HEK293 (cell line): ENCODE measurements at regions not wholly inside any gene's neighbourhood (a gene's known extent, or its start where the extent isn't known, plus 50 kb on each side); places are given as distances from the start of the nearest gene placed in this dataset.

Experiments
- CTCF ChIA-PET: fragments of 350-600 bp; formaldehyde crosslinking; extraction: SDS; loops from one replicate; lab custom pipeline; 2021; ENCODE audit warnings: antibody characterized with exemption; lab: Yijun Ruan, JAX
- POLR2A ChIA-PET: fragments of 300-600 bp; formaldehyde crosslinking; extraction: SDS; loops from one replicate; lab custom pipeline; 2020; ENCODE audit warnings: antibody characterized with exemption, inconsistent platforms; lab: Yijun Ruan, JAX
- H3K27ac ChIP-seq: fragments of 200-500 bp; sonication (Bioruptor generic); 2 replicates; pipeline ENCODE4 v1.5.1; 2014; ENCODE audit warnings: low read depth, low read length, control low read depth, inconsistent platforms; ENCODE audit errors: extremely low read depth
- H3K36me3 ChIP-seq, 2 experiments: fragments of 200-500 bp in 1 of 2; sonication (Bioruptor generic) in 1 of 2; 1 replicate in 1 of 2; 2 replicates in 1 of 2; pipeline ENCODE4 v1.5.1; 2014 to 2017; ENCODE audit warnings: inconsistent platforms in 2 of 2, low read length in 2 of 2; ENCODE audit not compliant: control insufficient read depth in 2 of 2, insufficient read depth in 1 of 2
- H3K4me1 ChIP-seq: fragments of 200-500 bp; sonication (Bioruptor generic); 2 replicates; pipeline ENCODE4 v1.5.1; 2014; ENCODE audit warnings: mild to moderate bottlenecking, low read length, inconsistent platforms; ENCODE audit not compliant: control insufficient read depth, insufficient read depth
- H3K4me3 ChIP-seq: 2 replicates; pipeline ENCODE4 v1.5.1; 2011; ENCODE audit warnings: low read depth, mild to moderate bottlenecking, control low read depth, low read length, moderate library complexity
- H3K9me3 ChIP-seq: fragments of 200-500 bp; sonication (Bioruptor generic); 2 replicates; pipeline ENCODE4 v1.5.1; 2014; ENCODE audit warnings: low read depth, low read length, inconsistent platforms; ENCODE audit not compliant: control insufficient read depth, insufficient read depth
- AEBP2 ChIP-seq: fragments of 450-650 bp; formaldehyde crosslinking; IDR thresholded peaks from 2 replicates; pipeline ENCODE4 v1.5.1; 2016; ENCODE audit warnings: missing biosample characterization, missing genetic modification characterization, borderline replicate concordance
- GLI4 ChIP-seq: fragments of 450-650 bp; formaldehyde crosslinking; IDR thresholded peaks from 2 replicates; pipeline ENCODE4 v1.5.1; 2016; ENCODE audit warnings: missing biosample characterization, missing genetic modification characterization
- TRIM28 ChIP-seq: IDR thresholded peaks from 2 replicates; pipeline ENCODE4 v1.6.1; 2011; ENCODE audit warnings: low read length, control low read depth, borderline replicate concordance
- TSHZ1 ChIP-seq: fragments of 450-650 bp; formaldehyde crosslinking; IDR thresholded peaks from 2 replicates; pipeline ENCODE4 v1.5.1; 2016; ENCODE audit warnings: missing biosample characterization, missing genetic modification characterization, borderline replicate concordance
- YY1 ChIP-seq: fragments of 450-650 bp; formaldehyde crosslinking; IDR thresholded peaks from 2 replicates; pipeline ENCODE4 v1.5.1; 2018; ENCODE audit warnings: missing biosample characterization, missing genetic modification characterization
- YY2 ChIP-seq: fragments of 450-650 bp; formaldehyde crosslinking; IDR thresholded peaks from 2 replicates; pipeline ENCODE4 v1.5.1; 2016; ENCODE audit warnings: missing biosample characterization, missing genetic modification characterization
- ZBTB10 ChIP-seq: fragments of 450-650 bp; formaldehyde crosslinking; IDR thresholded peaks from 2 replicates; pipeline ENCODE4 v1.5.1; 2016; ENCODE audit warnings: missing biosample characterization, missing genetic modification characterization
- ZNF140 ChIP-seq: fragments of 450-650 bp; formaldehyde crosslinking; IDR thresholded peaks from 2 replicates; pipeline ENCODE4 v1.5.1; 2016; ENCODE audit warnings: missing biosample characterization, missing genetic modification characterization
- ZNF274 ChIP-seq, 2 experiments: fragments of 200-500 bp in 1 of 2; fragments of 450-650 bp in 1 of 2; sonication (Bioruptor generic) in 1 of 2; formaldehyde crosslinking in 1 of 2; IDR thresholded peaks; 2 replicates each; pipeline versions ENCODE4 v1.5.1 to v1.6.1; 2014 to 2016; ENCODE audit warnings: borderline replicate concordance in 1 of 2, inconsistent platforms in 1 of 2, low read length in 1 of 2, missing biosample characterization in 1 of 2, missing genetic modification characterization in 1 of 2
- ZNF280C ChIP-seq: fragments of 450-650 bp; formaldehyde crosslinking; IDR thresholded peaks from 2 replicates; pipeline ENCODE4 v1.5.1; 2016; ENCODE audit warnings: missing biosample characterization, missing genetic modification characterization
- ZNF366 ChIP-seq: fragments of 450-650 bp; formaldehyde crosslinking; conservative IDR thresholded peaks from 2 replicates; pipeline ENCODE4 v1.5.1; 2016; ENCODE audit warnings: missing biosample characterization, missing genetic modification characterization
- ZNF37A ChIP-seq: fragments of 450-650 bp; IDR thresholded peaks from 2 replicates; pipeline ENCODE4 v1.5.1; 2018; ENCODE audit warnings: missing biosample characterization, missing genetic modification characterization
- ZNF530 ChIP-seq: fragments of 450-650 bp; formaldehyde crosslinking; IDR thresholded peaks from 2 replicates; pipeline ENCODE4 v1.5.1; 2016; ENCODE audit warnings: low read depth, missing biosample characterization, missing genetic modification characterization
- ZNF571 ChIP-seq: fragments of 450-650 bp; formaldehyde crosslinking; IDR thresholded peaks from 2 replicates; pipeline ENCODE4 v1.5.0; 2017; ENCODE audit warnings: missing biosample characterization, missing genetic modification characterization
- ZNF623 ChIP-seq: fragments of 450-650 bp; formaldehyde crosslinking; IDR thresholded peaks from 2 replicates; pipeline ENCODE4 v1.5.1; 2016; ENCODE audit warnings: missing biosample characterization, missing genetic modification characterization
- ZNF837 ChIP-seq: fragments of 450-650 bp; formaldehyde crosslinking; IDR thresholded peaks from 2 replicates; pipeline ENCODE4 v1.5.1; 2016; ENCODE audit warnings: missing biosample characterization, missing genetic modification characterization
- ZSCAN16 ChIP-seq: fragments of 450-650 bp; formaldehyde crosslinking; IDR thresholded peaks from 2 replicates; pipeline ENCODE4 v1.5.1; 2016; ENCODE audit warnings: missing biosample characterization, missing genetic modification characterization

- no peaks in the 10 kb centered on the region for H3K36me3 ChIP-seq
- POLR2A ChIA-PET, result no interaction called here
- H3K9me3 ChIP-seq, result no peaks in the 10 kb centered on the region
- H3K4me1 ChIP-seq, result no peaks in the 10 kb centered on the region
- TF ChIP-seq ZNF623 (no peak), ZNF571 (tag by site-specific recombination) (no peak), AEBP2 (tag by site-specific recombination) (no peak), ZNF530 (tag by site-specific recombination) (no peak), YY2 (tag by site-specific recombination) (no peak), TSHZ1 (tag by site-specific recombination) (no peak), ZSCAN16 (tag by site-specific recombination) (no peak), ZNF837 (tag by site-specific recombination) (no peak), YY1 (tag by site-specific recombination) (no peak), ZBTB10 (tag by site-specific recombination) (no peak), GLI4 (no peak), ZNF366 (tag by site-specific recombination) (no peak), ZNF37A (tag by site-specific recombination) (no peak), ZNF274 (IDR thresholded peaks at IDR 0.05; ENCODE audit: low read length) (no peak), ZNF274 (tag by site-specific recombination; IDR thresholded peaks at IDR 0.05; ENCODE audit: borderline replicate concordance) (no peak), ZNF280C (no peak), ZNF140 (no peak), TRIM28 (no peak)
- CTCF ChIA-PET, result no interaction called here
- H3K27ac ChIP-seq, result no peak overlapping the region
- H3K4me3 ChIP-seq, result no peak overlapping the region
Measured at GRCh38 chr3:190728574-190729246, 133.8 kb downstream of the GMNC start.
